Ovary (tissue), 3 donors: ENCODE measurements at regions not wholly inside any gene's neighbourhood (a gene's known extent, or its start where the extent isn't known, plus 50 kb on each side); places are given as distances from the start of the nearest gene placed in this dataset.

Experiments used
- CTCF ChIP-seq, 3 donors: fragments of 450-650 bp in 2 of 3; fragments of 200-600 bp in 1 of 3; IDR thresholded peaks; one replicate each; pipeline versions ENCODE4 v1.5.1 to v1.8.0; 2016 to 2022; ENCODE audit warnings: antibody characterized with exemption in 3 of 3, mild to moderate bottlenecking in 1 of 3
- EP300 ChIP-seq: sonication (generic); formaldehyde crosslinking; IDR thresholded peaks from one replicate; pipeline ENCODE4 v1.6.1; 2017; ENCODE audit warnings: antibody characterized with exemption
- POLR2A ChIP-seq: fragments of 450-650 bp; IDR thresholded peaks from one replicate; pipeline ENCODE4 v1.6.1; 2017; ENCODE audit warnings: antibody characterized with exemption, mild to moderate bottlenecking, moderate library complexity
- donor health status: DM: no; HTN: no; CAD: no.

- TF ChIP-seq POLR2A, result no peak
- no peak for TF ChIP-seq CTCF (IDR thresholded peaks at IDR 0.05)
- TF ChIP-seq EP300, result no peak
These were observed 430.0 kb upstream of the TNP1 start for GRCh38 chr2:217289907-217290280.
